ENCODE measurements at regions not wholly inside any gene's neighbourhood (a gene's known extent, or its start where the extent isn't known, plus 50 kb on each side); places are given as distances from the start of the nearest gene placed in this dataset.

GRCh38 chr4:14867847-14868246 lies 134.4 kb upstream of the CPEB2 start:
- no peak overlapping the region for H3K23ac ChIP-seq (ENCODE audit: insufficient read length, low read depth, low read length)
- H4K20me1 ChIP-seq (ENCODE audit: control insufficient read depth, insufficient read depth, insufficient read length) = no peaks in the 10 kb centered on the region
- no peak overlapping the region for H2BK120ac ChIP-seq (ENCODE audit: low read depth, low read length, poor library complexity, severe bottlenecking)
- no peak overlapping the region for H3K56ac ChIP-seq (ENCODE audit: insufficient read length, low read depth, low read length)
- DNase-seq = no peak
- no peak overlapping the region for H2BK12ac ChIP-seq (ENCODE audit: insufficient read length, low read depth, low read length)
- H3K9me3 ChIP-seq (ENCODE audit: control insufficient read depth, low read depth, low read length) = no peaks in the 10 kb centered on the region
- Mint-ChIP-seq H3K36me3 (ENCODE audit: insufficient read depth in 1 of 3, low read depth in 3 of 3) (no peaks in the 10 kb centered on the region), H3K4me3 (no peak overlapping the region), H3K4me1 (peaks cover 16 to 28% of the 10 kb centered on the region in 2 experiments), H3K27ac (peak overlapping the region in 1 of 3 experiments; percentile 65; a peak in 1 of 7 replicates), H3K9me3 (no peaks in the 10 kb centered on the region), H3K27me3 (ENCODE audit: low read depth) (peaks cover 2% of the 10 kb centered on the region; the same call in 1 of the 2 replicates)
- no peak for TF ChIP-seq CTCF (conservative IDR thresholded peaks at IDR 0.05)
- no peak overlapping the region for H4K5ac ChIP-seq (ENCODE audit: insufficient read length, low read depth, low read length)
- H3K79me2 ChIP-seq (ENCODE audit: insufficient read depth, low read length) = no peaks in the 10 kb centered on the region
- H3K4ac ChIP-seq (ENCODE audit: low read depth, low read length) = no peak overlapping the region
- no peak overlapping the region for H2AK5ac ChIP-seq (ENCODE audit: insufficient read length, low read length)
- peaks cover 3% of the 10 kb centered on the region; the same call in 1 of the 2 replicates for H3K4me1 ChIP-seq (ENCODE audit: insufficient read depth, low read length)
- no peak overlapping the region for H3K18ac ChIP-seq (ENCODE audit: insufficient read length, low read depth, low read length)
- H3K27ac ChIP-seq (ENCODE audit: insufficient read length, low read depth, low read length) = no peak overlapping the region
- WGBS (ENCODE audit: extremely low coverage, insufficient read length, low lambda C conversion rate) = no CpG with 5 or more reads among the region's 7 CpGs
- no peak overlapping the region for H2BK15ac ChIP-seq (ENCODE audit: low read depth, low read length)
- no peak overlapping the region for H2BK20ac ChIP-seq (ENCODE audit: low read depth, low read length, poor library complexity, severe bottlenecking)
- no peak overlapping the region for H4K8ac ChIP-seq (replicated peaks; ENCODE audit: insufficient read length, low read depth, low read length)
- no peak overlapping the region for H2AFZ ChIP-seq (ENCODE audit: low read length)
- H3K14ac ChIP-seq (ENCODE audit: insufficient read depth, low read length) = no peak overlapping the region
- H3K23me2 ChIP-seq (ENCODE audit: insufficient read length, low read depth, low read length, poor library complexity, severe bottlenecking) = no peaks in the 10 kb centered on the region
- H2BK5ac ChIP-seq (ENCODE audit: insufficient read length, low read length) = no peak overlapping the region
- no peaks in the 10 kb centered on the region for H3K27me3 ChIP-seq (ENCODE audit: insufficient read depth, low read length)
- no peak overlapping the region for H3K9ac ChIP-seq (ENCODE audit: extremely low read depth, insufficient read length, low read length)
- no peak overlapping the region for H4K91ac ChIP-seq (ENCODE audit: insufficient read length, low read depth, low read length)
- no peaks in the 10 kb centered on the region for H3K79me1 ChIP-seq (ENCODE audit: insufficient read depth, low read depth, low read length, poor library complexity, severe bottlenecking)
- no peak overlapping the region for H3K4me2 ChIP-seq (ENCODE audit: insufficient read depth, insufficient read length, low read length)
- no peak overlapping the region for H3T11ph ChIP-seq (ENCODE audit: low read length)

Data from H9 (cell line).